ENCODE measurements at regions not wholly inside any gene's neighbourhood (a gene's known extent, or its start where the extent isn't known, plus 50 kb on each side); places are given as distances from the start of the nearest gene placed in this dataset.

DNA sequence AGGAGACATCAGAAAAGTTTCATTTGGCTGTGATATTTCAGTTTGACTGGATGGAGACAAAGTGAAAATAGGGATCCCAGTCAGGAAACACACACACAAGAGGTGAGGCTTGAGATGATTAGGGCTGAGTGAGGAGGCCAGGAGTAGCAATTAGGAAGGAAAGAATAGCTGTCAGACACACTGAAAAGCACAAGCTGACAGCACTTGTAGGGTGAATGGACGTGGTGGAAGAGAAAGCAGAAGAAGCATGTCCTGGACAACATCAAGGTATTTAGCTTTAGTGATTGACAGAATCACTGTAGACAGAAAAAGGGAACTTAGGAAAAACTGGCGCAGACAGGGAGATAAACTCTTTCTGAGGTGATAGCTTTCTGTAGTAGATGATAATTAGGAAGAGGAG is 347.7 kb downstream of the TGFB2 start (continued):
- TF ChIP-seq, protein P1, sequence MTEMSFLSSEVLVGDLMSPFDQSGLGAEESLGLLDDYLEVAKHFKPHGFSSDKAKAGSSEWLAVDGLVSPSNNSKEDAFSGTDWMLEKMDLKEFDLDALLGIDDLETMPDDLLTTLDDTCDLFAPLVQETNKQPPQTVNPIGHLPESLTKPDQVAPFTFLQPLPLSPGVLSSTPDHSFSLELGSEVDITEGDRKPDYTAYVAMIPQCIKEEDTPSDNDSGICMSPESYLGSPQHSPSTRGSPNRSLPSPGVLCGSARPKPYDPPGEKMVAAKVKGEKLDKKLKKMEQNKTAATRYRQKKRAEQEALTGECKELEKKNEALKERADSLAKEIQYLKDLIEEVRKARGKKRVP (CRISPR knock-in tag; IDR thresholded peaks at IDR 0.05): no peak
- TF ChIP-seq, protein P2, sequence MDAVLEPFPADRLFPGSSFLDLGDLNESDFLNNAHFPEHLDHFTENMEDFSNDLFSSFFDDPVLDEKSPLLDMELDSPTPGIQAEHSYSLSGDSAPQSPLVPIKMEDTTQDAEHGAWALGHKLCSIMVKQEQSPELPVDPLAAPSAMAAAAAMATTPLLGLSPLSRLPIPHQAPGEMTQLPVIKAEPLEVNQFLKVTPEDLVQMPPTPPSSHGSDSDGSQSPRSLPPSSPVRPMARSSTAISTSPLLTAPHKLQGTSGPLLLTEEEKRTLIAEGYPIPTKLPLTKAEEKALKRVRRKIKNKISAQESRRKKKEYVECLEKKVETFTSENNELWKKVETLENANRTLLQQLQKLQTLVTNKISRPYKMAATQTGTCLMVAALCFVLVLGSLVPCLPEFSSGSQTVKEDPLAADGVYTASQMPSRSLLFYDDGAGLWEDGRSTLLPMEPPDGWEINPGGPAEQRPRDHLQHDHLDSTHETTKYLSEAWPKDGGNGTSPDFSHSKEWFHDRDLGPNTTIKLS (IDR thresholded peaks at IDR 0.05; ENCODE audit: borderline replicate concordance, low read depth): no peak
- TF ChIP-seq, protein P3, sequence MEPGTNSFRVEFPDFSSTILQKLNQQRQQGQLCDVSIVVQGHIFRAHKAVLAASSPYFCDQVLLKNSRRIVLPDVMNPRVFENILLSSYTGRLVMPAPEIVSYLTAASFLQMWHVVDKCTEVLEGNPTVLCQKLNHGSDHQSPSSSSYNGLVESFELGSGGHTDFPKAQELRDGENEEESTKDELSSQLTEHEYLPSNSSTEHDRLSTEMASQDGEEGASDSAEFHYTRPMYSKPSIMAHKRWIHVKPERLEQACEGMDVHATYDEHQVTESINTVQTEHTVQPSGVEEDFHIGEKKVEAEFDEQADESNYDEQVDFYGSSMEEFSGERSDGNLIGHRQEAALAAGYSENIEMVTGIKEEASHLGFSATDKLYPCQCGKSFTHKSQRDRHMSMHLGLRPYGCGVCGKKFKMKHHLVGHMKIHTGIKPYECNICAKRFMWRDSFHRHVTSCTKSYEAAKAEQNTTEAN (CRISPR knock-in tag; IDR thresholded peaks at IDR 0.05): no peak
- no peak for TF ChIP-seq ETS2 (tag; IDR thresholded peaks at IDR 0.05; ENCODE audit: borderline replicate concordance, poor library complexity, severe bottlenecking)

DNA sequence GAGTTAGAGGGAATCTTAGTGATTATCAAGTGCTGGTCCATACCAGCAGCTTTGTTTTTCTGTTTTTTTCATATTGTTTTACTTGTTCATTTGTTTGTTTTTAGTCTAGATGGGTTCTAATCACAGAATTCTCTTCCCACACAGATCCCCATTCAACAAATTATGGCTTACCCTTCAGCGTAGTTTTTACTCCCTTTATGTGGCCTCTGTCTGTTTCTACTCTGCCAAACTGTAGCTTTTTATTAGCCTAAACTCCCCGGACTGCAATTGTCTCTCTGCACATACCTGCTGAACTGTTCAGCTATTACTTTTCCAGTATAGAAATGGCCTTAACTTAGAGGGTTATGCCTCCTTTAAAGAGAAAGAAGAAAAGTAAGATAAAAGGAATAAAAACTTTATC is 348.5 kb downstream of the TGFB2 start:
- no peaks in the 10 kb centered on the region for H4K20me1 ChIP-seq (replicated peaks; ENCODE audit: control insufficient read depth, insufficient read depth, low read length)
- BruUV-seq (replicated peaks): no TSS peak
- H3K4me1 ChIP-seq (replicated peaks in 1 of 2; ENCODE audit: control insufficient read depth in 2 of 2, insufficient read depth in 2 of 2, low read length in 2 of 2): no peaks in the 10 kb centered on the region
- H3K4me2 ChIP-seq (ENCODE audit: insufficient read depth, low read length): no peak overlapping the region
- H3K9ac ChIP-seq (ENCODE audit: insufficient read depth in 1 of 2, low read depth in 2 of 2, low read length in 2 of 2): no peak overlapping the region
- WGBS (ENCODE audit: insufficient coverage, low coverage, missing lambda C conversion rate): 0% methylated on average over 2 of the region's 2 CpGs
- no peaks in the 10 kb centered on the region for H3K79me2 ChIP-seq (ENCODE audit: control insufficient read depth, insufficient read depth, low read length)
- TF ChIP-seq TAF1 (IDR thresholded peaks at IDR 0.05; ENCODE audit: control insufficient read depth, extremely low read depth, insufficient read depth, low read length, severe bottlenecking) (no peak), ZNF830 (CRISPR knock-in tag; IDR thresholded peaks at IDR 0.05) (no peak), NCOA6 (IDR thresholded peaks at IDR 0.05) (no peak)
- FAIRE-seq (no peak), DNase-seq (ENCODE audit: extremely low read depth in 1 of 4, low spot score in 3 of 4) (no peak), ATAC-seq (no peak)
- no peaks in the 10 kb centered on the region; the same call in 1 of the 2 replicates for H3K9me3 ChIP-seq (replicated peaks; ENCODE audit: control insufficient read depth, insufficient read depth, low read depth, low read length)
- intact Hi-C loops (cut with micrococcal nuclease): no loop called here
- H3K27me3 ChIP-seq (ENCODE audit: control insufficient read depth in 2 of 2, insufficient read depth in 2 of 2, low read length in 2 of 2): no peaks in the 10 kb centered on the region
- in situ Hi-C loops (cut with MboI): no loop called here
- H3K4me3 ChIP-seq: no peak overlapping the region
- ChIA-PET POLR2A (no interaction called here), CTCF (ENCODE audit: low intra/inter-chr PET ratio) (no interaction called here)
- no peak overlapping the region for H3K27ac ChIP-seq (ENCODE audit: extremely low read depth, low read depth, low read length)
- no peak overlapping the region for H2AFZ ChIP-seq (ENCODE audit: low read depth, low read length)
- H3K36me3 ChIP-seq (ENCODE audit: control insufficient read depth, insufficient read depth, low read length): no peaks in the 10 kb centered on the region
- no peaks in the 10 kb centered on the region for H3K9me1 ChIP-seq (ENCODE audit: control insufficient read depth, insufficient read depth, low read length)
